Left kidney (tissue), 1 donor: ENCODE measurements at regions not wholly inside any gene's neighbourhood (a gene's known extent, or its start where the extent isn't known, plus 50 kb on each side); places are given as distances from the start of the nearest gene placed in this dataset.
"Not testable (repeated sequence)": the region's sequence is repeated elsewhere in the genome, so short reads cannot be mapped to it uniquely, and the experiment has no call there.

ENCODE experiments used
- DNase-seq: peaks from one replicate; pipeline ENCODE4 v3.0.0-alpha.2; 2013

GRCh38 chr14:34381304-34381703 lies 80.7 kb downstream of the SPTSSA start:
- not testable (repeated sequence) for DNase-seq

GRCh38 chr14:34380471-34380845 lies 81.6 kb downstream of the SPTSSA start:
- no peak for DNase-seq

GRCh38 chr14:34379816-34380470 lies 82.1 kb downstream of the SPTSSA start:
- no peak for DNase-seq

GRCh38 chr14:34376649-34377267 lies 85.3 kb downstream of the SPTSSA start:
- DNase-seq = no peak

- no peak for DNase-seq
These were observed 86.9 kb downstream of the SPTSSA start for GRCh38 chr14:34374998-34375740.

- no peak for DNase-seq
These were observed 88.8 kb downstream of the SPTSSA start for GRCh38 chr14:34373191-34373590.

GRCh38 chr14:34372786-34373185 lies 89.3 kb downstream of the SPTSSA start:
- no peak for DNase-seq

GRCh38 chr14:34369648-34370030 lies 92.4 kb downstream of the SPTSSA start:
- DNase-seq = no peak

- DNase-seq = no peak
These were observed 92.9 kb downstream of the SPTSSA start for GRCh38 chr14:34368971-34369647.

- no peak for DNase-seq
These were observed 93.7 kb downstream of the SPTSSA start for GRCh38 chr14:34368115-34368970.

GRCh38 chr14:34365309-34365915 lies 96.6 kb downstream of the SPTSSA start:
- DNase-seq = no peak

GRCh38 chr14:34364201-34364600 lies 97.8 kb downstream of the SPTSSA start:
- no peak for DNase-seq

GRCh38 chr14:34363733-34364134 lies 98.3 kb downstream of the SPTSSA start:
- no peak for DNase-seq

- DNase-seq = no peak
These were observed 99.3 kb downstream of the SPTSSA start for GRCh38 chr14:34362641-34363251.

- DNase-seq = no peak
These were observed 100.5 kb downstream of the SPTSSA start for GRCh38 chr14:34361504-34362011.

GRCh38 chr14:34359420-34360117 lies 102.5 kb downstream of the SPTSSA start:
- DNase-seq = no peak

GRCh38 chr14:34356264-34356654 lies 105.8 kb downstream of the SPTSSA start:
- DNase-seq = no peak

- DNase-seq = no peak
These were observed 106.3 kb downstream of the SPTSSA start for GRCh38 chr14:34355584-34356263.

GRCh38 chr14:34354556-34354955 lies 107.5 kb downstream of the SPTSSA start:
- no peak for DNase-seq

GRCh38 chr14:34350903-34351302 lies 111.1 kb downstream of the SPTSSA start:
- DNase-seq = no peak
